Brain pericyte (primary cell): ENCODE measurements at regions not wholly inside any gene's neighbourhood (a gene's known extent, or its start where the extent isn't known, plus 50 kb on each side); places are given as distances from the start of the nearest gene placed in this dataset.
"Not testable (repeated sequence)": the region's sequence is repeated elsewhere in the genome, so short reads cannot be mapped to it uniquely, and the experiment has no call there.

Source experiments
- DNase-seq: peaks from one replicate; pipeline ENCODE4 v3.0.0-alpha.2; 2012; ENCODE audit warnings: low read depth, low spot score

DNA sequence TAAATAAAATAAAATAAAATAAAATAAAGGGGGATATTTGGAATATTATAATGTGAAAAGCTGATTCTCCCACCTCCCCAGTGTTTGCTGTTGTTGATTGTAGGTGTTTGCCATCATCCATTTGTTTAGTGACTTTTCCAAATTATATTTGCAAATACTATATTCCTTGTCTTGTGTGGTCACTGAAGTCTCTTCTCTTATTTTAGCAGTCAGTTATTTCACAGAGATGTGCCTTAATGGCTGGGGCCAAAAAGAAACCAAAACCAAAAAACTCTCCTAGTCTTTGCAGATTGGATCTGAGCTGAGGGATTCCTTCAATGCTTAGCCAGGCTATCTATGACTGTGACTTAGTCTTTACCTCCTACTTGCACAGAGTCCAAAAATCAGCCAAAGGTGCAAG is 70.9 kb upstream of the ZNF169 start:
- DNase-seq = no peak

DNA sequence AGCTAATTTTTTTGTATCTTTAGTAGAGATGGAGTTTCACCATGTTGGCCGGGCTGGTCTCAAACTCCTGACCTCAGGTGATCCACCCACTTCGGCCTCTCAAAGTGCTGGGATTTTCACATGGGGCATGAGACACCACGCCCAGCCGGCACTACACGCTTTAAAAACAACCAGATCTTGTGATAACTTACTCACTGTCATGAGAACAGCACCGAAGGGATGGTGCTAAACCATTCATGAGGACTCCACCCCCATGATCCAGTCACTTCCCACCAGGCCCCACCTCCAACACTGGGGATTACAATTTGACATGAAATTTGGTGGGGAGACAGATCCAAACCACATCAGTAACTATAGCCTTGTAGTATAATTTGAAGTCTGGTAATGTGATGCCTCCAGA is 67.4 kb upstream of the ZNF169 start:
- DNase-seq = not testable (repeated sequence)

DNA sequence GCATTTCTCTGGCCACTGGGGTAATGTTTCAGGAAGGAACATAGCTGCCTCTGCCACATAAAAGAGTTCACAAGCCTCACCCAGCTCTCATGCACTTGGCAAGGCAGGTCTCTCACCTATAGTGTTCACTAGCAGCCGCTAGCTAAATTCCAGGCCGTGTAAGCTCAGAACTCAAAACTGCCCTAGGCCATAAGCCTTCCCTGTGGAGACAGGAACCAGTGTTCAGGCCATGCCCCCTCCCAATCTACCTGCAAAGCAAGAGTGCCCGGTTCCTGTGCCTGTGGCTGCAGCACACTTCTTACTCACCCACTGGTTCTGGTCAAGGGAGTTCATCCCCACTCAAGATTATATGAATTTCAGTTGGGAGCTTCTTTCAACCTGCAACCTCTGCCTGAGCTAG is 60.7 kb upstream of the ZNF169 start:
- no peak for DNase-seq

DNA sequence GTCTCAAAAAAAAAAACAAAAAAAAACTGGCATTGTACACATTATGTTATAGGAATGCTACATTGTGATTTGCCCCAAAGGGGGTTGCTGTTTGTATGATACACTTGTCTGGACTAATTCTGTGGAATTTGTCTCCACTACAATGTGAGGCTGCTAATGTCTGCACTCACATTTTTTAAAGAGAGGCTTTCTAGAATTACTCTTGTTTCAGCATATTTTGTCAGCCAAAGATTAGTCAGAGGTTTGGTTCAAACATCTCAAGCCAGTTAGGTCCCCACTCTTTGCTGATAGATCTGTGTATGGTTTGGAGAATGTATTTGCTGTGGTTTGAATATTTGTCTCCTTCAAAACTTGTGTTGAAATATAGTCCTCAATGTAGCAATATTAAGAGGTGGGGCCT is 59.3 kb upstream of the ZNF169 start:
- no peak for DNase-seq

DNA sequence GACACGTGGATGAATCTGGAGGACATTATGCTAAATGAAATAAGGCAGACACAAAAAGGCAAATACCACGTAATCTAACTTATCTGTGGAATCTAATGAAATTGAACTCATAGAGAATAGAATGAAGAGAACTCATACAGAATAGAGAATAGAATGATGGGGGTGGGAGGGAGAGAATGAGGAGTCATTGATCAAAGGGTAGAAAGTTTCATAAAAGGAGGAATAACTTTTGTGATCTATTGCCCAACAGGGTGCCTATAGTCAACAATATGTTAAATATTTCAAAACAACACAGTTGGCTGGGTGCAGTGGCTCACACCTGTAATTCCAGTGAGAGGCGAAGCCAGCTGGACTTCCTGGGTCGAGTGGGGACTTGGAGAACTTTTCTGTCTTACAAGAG is 54.9 kb upstream of the ZNF169 start:
- no peak for DNase-seq

DNA sequence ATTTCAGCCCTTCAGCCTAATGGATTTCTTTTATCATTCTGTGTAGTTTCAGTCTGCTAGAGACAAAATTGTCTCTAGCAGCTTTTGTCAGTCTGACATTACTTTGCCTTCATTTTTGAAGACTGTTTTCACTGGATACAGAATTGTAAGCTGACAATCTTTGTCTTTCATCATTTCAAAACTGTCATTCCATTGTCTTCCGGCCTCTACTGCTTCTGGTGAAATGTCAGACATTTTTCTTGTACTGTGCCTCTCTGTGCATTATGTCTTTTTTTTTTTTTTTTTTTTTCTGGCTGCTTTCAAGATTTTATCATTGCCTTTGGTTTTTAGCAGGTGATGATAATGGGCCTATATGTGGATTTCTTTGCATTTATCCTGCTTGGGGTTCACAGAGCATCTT is 51.3 kb upstream of the ZNF169 start:
- DNase-seq = no peak
